Amygdala (tissue), 56 donors: ENCODE measurements at regions not wholly inside any gene's neighbourhood (a gene's known extent, or its start where the extent isn't known, plus 50 kb on each side); places are given as distances from the start of the nearest gene placed in this dataset.
"Not testable (repeated sequence)": the region's sequence is repeated elsewhere in the genome, so short reads cannot be mapped to it uniquely, and the experiment has no call there.

Source experiments
- DNase-seq, 56 donors: peaks; one replicate each; lab custom pipeline; 2025; lab: John Stamatoyannopoulos, UW

DNA sequence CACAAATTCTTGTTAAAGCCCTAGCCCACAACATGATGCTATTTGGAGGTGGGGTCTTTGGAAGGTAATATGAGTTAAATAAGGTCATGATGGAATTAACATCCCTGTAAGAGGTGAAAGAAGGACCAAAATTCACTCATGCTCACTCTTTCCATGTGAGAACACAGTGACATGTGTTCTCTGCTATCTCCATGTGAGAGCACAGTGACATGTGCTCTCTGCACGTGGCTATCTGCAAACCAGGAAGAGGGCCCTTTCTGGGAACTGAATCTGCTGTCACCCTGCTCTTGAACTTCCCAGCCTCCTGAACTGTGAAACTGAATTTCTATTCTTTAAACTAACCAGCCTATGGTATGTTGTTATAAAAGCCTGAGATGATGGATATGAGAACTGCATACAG, 1159.4 kb upstream of the ADGRB3 start:
- DNase-seq: no peak

DNA sequence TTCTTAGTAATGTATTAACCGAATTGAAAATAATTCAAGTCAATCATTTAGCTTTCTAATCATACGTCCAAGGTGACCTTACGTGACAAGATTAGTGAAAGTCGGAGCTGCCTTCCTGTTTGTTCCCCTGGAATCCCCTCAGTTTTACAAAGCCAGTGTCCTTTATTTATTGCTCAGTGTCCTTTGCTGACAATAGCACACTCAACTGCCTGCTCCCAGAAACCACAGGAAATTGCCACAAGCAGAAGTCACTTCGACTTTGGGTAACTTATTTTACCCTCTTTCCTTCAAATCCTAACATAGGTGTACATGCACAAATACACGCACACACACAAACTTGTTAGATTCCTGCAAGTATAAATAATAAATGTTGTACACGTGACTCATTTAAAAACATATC, 1167.7 kb upstream of the ADGRB3 start:
- DNase-seq: no peak

DNA sequence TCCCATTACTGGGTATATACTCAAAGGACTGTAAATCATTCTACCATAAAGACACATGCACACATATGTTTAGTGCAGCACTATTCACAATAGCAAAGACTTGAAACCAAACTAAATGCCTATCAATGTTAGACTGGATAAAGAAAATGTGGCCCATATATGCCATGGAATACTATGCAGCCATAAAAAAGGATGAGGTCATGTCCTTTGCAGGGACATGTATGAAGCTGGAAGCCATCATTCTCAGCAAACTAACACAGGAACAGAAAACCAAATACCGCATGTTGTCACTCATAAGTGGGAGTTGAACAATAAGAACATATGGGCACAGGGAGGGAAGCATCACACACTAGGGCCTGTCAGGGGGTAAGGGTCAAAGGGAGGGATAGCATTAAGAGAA, 1172.4 kb upstream of the ADGRB3 start:
- DNase-seq: not testable (repeated sequence)

DNA sequence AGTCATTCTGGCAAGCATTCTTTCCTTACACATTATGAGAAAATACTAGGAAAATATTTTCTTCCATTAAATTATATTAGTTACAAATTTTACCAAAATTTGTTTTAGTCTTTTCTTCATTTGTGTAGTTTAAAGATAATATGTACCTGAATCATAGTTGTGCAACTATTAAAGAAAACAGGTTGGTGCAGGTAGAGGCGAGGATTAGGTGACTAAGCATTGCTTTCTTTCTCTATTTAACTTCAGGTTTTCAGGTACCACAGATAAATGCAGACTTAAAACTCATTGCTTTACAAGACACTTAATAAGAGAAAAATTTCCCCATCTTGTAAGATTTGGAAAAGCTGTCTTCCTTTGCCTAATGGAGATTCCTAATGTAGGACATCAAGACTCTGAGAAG, 1175.5 kb upstream of the ADGRB3 start:
- DNase-seq: no peak

DNA sequence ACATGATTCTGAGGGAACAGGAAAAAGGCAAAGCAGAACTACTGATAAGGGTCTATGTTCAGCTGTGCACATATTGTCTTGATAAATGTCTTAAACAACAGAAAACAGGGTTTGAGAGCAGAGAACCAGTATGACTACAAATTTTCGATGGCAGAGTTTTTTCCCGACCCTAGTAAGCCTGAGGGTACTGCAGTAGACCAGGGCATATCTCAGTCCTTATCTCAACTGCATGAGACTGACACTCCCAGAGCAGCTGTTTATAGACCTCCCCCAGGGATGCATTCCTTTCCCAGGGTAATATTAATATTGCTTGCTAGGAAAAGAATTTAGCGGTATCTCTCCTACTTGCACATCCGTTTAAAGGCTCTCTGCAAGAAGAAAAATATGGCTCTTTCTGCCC, 1176.8 kb upstream of the ADGRB3 start:
- no peak for DNase-seq

DNA sequence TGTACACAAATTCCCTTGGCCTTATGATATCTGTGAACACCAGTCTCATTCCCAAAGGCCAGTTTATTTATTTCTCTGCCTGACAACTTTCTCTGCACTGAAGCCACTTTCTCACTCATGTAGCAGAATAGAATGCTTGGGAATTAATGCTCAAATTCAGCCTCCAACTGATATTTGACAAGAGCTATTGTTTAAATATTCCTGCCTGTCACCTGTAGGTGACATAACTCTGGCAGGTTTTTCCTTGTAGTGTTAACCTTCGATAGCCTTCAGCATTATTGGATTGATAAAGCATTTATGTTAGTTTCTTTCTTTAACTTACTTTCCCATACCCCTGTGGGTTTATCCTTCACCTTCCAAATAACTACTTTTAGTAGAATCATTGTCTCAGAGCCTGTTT, 1183.2 kb upstream of the ADGRB3 start:
- no peak for DNase-seq

DNA sequence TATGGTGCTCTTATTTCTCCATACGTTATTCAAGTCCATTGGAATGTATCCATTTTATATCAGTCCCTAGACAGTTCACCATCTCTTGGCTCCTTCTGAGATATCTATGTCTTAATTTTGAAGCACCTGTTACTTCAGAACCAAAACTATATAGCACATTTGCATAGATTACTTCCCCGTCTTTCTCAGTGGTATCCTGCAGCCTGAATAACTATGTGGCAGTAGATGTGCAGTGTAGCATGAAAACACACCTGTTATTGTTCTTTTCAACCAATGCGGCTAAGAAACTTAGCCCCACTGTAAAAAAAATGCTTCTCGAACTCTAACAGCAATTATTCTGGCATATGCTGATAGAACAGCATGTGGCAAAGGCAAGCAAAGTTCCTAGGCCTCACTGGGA, 1184.4 kb upstream of the ADGRB3 start:
- DNase-seq: no peak

DNA sequence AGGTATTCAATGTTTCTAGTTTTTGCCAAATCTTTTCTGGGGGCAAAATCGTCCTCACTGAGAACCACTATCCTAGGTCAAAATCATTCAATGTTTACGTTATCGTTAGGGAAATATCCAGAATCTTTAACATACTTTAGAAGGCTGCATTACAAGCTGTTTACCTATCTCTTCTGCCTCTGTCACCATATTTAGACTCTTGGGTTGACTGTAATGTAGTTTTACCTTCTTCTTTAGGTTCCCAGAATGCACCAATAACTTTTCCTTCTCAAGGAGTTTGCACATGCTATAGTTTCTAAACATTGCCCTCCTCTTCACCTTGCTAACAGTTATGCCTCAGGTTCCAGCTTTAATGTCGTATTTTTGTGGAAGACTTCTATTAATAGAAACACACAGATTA, 1185.5 kb upstream of the ADGRB3 start:
- DNase-seq: no peak

DNA sequence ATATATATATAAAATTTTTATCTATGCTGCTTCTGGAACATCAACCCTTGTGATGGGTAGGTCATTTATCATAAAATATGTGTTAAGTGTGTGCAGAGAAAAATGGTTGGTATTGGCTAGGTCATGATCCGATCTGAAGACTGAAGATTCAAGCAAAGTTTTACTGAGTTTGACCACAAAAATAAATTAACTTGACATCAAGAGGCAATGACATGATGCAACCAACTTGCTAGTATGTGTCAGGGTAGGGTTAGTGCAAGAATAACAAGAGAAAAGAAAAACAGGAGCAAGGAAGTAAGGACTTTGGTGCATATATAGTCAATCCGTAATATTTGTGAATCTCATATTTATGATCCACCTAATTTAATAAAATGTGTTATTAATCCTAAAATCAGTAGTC, 1202.0 kb upstream of the ADGRB3 start:
- DNase-seq: no peak

DNA sequence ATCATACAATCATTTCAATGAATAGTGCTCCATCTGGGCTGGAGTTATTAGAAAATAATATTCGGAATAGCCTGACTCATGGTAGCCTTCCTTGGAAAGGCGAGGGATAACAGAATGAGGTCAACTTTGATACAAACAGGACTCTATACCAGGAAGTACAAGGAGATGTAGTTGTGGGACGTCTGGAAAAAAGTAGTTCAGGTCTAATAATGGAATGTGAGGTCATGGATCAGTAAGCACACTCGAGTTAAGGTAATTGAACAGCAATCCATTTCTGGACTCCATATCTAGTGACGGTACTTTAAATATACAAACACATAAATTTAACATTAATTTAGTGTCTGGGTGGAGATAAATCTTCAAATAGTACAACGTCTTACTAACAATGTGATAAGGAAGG, 1204.0 kb upstream of the ADGRB3 start:
- no peak for DNase-seq

DNA sequence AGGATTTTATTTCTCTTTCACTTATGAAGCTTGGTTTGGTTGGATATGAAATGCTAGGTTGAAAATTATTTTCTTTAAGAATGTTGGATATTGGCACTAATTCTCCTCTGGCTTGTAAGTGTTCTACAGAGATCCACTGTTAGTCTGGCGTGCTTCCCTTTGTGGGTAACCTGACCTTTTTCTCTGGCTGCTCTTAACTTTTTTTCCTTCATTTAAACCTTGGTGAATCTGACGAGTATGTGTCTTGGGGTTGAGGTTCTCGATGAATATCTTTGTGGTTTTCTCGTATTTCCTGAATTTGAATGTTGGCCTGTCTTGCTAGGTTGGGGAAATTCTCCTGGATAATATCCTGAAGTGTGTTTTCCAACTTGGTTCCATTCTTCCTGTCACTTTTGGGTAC, 1208.4 kb upstream of the ADGRB3 start:
- DNase-seq: not testable (repeated sequence)

DNA sequence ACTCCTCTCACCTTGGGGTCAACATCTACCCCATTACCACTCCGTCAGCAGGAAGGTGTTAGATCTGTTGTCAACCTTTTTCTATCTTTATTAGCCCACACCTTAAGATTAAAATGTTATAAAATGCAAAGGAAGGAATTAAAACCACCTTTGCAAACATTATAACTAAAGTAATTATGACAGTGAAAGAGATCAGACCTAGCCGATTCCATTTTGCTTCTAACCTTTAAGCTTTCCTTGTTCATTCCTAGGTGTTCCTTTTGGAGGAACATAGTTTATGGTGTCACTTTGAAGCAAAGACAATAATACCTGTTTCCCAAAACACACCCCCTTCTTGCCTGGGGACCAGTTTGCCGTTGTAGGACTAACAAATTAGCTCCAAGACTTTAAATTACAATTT, 1223.0 kb upstream of the ADGRB3 start:
- no peak for DNase-seq

DNA sequence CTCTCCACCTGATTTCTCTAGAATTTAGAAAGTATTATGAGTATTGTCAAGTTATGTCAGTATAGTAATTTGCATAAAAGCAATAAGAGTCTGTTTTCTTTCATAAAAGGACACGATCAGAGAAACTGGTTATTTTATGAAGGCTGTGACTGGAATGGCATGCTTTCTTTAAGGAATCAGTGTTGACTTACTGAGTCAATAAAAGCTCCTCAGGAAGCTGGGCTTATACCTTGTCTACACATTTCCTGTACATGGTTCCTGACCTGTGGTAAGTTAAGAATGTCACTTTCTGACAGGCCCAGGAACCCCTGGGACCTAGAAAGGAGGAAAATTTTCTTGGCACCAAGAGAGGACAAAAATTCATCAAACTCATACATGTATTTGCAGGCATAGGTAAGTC, 1224.0 kb upstream of the ADGRB3 start:
- DNase-seq: no peak

DNA sequence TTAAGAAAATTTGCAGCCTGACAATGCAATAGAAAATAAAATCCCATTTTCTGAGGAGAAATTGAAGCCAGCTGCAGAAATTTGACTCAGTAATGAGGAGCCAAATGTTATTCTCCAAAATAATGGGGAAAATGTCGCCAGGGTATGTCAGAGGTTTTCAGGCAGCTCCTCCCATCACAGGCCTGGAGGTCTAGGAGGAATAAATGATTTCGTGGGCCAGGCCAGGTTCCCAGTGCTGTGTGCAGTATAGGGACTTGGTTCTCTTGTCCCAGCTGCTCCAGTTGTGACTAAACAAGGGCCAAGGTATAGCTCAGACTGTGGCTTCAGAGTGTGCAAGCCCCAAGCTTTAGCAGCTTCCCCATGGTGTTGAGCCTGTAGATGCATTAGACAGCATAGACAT, 1240.8 kb upstream of the ADGRB3 start:
- DNase-seq: no peak

DNA sequence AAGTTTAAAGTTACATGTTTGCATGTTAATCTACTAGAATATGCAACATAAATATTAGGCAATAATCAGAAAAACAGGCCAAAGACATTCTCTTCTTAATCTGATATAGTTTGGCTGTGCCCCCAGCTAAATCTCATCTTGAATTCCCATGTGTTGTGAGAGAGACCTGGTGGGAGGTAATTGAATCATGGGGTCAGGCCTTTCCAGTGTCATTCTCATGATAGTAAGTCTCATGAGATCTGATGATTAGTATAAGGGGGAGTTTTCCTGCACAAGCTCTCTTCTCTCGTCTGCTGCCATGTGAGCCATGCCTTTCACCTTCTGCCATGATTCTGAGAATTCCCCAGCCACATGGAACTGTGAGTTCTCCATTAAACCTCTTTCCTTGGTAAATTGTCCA, 1241.7 kb upstream of the ADGRB3 start:
- no peak for DNase-seq

DNA sequence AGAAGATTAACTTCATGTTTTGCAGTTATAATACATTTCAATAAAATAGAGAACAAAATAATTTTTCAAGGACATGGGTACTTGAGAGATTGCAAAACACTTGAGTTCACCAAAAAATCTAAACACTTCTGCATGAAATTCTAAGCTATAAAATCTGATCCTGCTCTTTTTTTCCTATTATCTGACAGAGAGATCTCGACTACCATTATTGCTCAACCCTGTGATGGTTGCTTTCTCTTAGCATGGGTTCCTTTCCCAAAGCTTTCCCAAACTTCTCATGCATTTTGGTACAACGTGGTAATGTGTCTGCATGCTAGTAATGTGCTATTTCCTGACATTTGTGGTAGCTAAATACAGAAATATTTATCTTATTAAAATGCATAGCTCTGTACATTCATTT, 1243.1 kb upstream of the ADGRB3 start:
- no peak for DNase-seq

DNA sequence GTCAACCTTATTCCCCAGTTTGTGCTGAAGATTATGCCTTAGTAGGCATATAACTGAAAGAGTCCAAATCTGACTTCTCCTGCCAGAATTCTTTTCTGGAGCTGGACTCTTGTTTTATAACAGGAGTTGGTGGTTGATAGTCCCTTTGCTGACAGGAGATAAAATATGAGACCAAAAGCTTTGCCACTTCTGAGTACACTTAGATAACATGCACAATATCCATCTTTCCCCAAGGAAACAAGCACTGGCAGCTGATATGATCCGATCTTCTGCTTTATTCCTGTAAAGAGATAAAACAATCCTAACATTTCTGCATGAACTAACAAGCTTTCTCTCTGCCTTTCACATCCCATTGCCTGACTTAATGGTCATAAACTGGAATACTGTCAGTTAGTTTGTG, 1265.4 kb upstream of the ADGRB3 start:
- no peak for DNase-seq

DNA sequence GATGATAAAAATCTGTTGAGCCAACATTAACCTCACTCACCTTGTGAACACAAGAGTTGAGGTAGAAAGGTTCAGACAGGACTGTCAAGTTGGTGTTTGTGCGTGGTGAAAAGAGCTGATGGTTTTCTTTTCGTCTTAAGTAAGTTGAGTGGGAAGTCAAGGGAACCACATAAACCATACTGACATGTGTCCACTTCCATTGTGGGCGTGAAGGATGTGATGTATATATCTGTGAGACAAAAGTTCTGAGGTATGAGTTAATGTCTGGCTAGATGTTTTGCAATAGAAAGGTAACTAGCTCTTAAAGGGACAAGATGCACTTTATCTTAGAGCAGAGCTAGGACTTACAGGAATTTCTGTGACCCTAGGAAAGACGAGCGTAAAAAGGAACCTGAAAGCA, 1272.1 kb upstream of the ADGRB3 start:
- no peak for DNase-seq

DNA sequence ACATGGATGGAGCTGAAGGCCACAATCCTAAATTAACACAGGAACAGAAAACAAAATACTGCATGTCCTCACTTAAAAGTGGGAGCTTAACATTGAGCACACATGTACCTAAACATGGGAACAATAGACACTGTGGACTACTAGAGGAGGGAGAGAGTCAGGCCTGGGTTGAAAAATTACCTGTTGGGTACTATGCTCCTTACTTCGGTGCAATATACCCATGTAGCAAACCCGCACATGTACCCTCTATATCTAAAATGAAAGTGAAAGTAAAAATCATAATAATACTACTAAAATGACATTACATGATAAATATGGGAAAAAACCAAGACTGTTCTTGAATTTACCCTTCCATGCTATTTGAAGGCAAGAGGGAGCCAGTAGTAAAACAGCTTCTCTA, 1273.8 kb upstream of the ADGRB3 start:
- DNase-seq: no peak

DNA sequence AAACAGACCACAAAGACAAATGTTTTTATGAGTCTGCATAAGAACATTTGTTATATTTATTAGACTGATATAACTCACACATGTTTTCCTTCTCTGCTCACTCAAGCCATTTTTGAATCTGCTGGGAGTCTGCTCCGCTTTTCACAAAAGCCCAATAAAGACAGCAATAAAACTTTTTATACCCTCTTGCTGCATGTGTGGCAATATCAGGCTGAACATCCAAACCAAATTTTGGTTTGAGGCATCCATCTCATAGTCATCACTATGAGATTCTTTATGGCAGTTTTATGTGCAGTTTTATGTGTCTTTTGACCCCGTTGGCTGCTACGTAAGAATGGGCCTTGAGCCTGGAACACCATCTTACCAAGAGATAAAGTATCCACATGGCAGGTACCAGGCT, 1276.8 kb upstream of the ADGRB3 start:
- DNase-seq: no peak

DNA sequence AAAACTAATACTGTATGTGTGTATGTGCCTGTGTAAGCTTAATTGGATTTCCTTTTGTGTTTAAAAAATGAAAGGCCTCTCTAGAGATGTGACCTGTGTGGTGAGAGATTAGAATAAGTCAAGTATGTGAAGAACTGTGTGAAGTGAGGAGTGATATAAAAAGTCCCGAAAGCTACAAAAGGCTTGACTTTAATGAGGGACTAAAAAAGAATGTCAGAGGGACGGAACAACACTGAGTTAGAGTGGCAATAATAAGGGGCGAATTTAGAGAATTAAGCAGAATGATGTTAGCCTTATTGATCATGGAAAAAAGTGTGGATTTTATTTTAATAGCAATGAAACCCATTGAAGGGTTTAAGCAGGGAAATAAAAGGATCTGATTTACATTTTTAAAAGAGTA, 1281.2 kb upstream of the ADGRB3 start:
- DNase-seq: no peak

DNA sequence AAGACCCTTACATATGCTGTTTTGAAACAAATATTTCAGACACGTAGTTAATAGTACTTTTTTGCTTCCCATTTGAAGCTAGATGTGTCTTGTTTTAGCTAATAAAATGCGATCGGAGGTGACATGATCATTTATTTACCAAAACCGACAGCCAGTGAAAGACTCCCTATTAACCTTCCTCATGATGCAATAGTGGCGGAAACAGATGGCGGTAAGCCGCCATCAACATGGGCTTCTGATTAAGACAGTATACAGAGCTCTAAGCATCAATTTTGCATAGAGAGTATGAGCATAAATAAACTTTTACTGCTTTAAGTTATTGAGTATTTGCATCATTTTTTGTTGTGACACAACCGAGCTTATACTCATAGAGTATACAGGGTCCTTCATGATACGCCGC, 1282.4 kb upstream of the ADGRB3 start:
- no peak for DNase-seq

DNA sequence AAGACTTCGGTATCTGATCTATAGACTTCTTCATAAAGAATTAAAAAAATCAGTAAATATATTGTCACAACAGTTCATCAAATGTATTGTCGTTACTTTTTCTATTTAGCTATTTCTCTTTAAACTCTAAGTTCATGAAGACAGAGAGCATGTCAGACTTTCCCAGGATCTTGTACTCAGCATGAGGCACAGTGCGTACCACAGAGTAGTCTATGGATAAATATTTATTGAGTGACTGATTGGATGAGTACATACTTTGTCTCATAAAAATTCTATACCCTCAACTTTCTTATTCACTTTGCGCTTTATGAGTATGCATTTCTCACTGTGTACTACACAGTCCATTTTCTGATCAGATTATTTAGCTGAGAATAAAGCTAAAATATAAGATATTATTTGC, 1284.4 kb upstream of the ADGRB3 start:
- no peak for DNase-seq

DNA sequence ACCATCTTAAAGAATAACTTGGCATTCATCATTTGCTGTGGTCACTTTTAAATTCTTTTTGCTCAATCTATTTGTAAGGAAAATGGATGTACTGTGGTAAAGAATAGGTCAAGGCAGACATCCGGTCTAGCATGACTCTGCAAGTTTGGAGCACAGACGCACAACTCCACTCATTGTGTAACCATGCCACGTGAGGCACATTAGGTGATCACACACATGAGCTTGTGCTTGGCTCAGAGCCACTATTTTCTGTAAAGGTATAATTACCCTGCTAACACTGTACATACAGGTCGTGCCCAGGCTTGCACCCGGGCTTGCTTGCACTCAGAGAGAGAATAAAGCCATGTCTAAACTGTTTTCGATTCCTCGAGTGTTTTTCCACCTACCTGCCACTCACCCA, 1289.1 kb upstream of the ADGRB3 start:
- no peak for DNase-seq
